Prostate gland (tissue), 2 donors: ENCODE measurements at regions not wholly inside any gene's neighbourhood (a gene's known extent, or its start where the extent isn't known, plus 50 kb on each side); places are given as distances from the start of the nearest gene placed in this dataset.
"Not testable (repeated sequence)": the region's sequence is repeated elsewhere in the genome, so short reads cannot be mapped to it uniquely, and the experiment has no call there.

Source experiments
- DNase-seq: peaks from one replicate; pipeline ENCODE4 v3.0.0-alpha.2; 2019; ENCODE audit warnings: low spot score
- H3K27ac ChIP-seq, 2 donors: fragments of 200-600 bp; sonication (generic); 2 replicates each; pipeline ENCODE4 v1.5.1; 2017 to 2019
- H3K27me3 ChIP-seq: fragments of 200-600 bp; sonication (generic); replicated peaks from 2 replicates; pipeline ENCODE4 v1.5.1; 2019; ENCODE audit not compliant: insufficient read depth
- H3K36me3 ChIP-seq, 2 donors: fragments of 200-600 bp; sonication (generic); 1 replicate in 1 of 2; 2 replicates in 1 of 2; pipeline versions ENCODE4 v1.5.1 to v1.8.1; 2017 to 2019
- H3K4me1 ChIP-seq: fragments of 200-600 bp; sonication (generic); replicated peaks from 2 replicates; pipeline ENCODE4 v1.5.1; 2019
- H3K4me3 ChIP-seq, 2 donors: fragments of 200-600 bp; sonication (generic); 2 replicates each; pipeline ENCODE4 v1.5.1; 2017 to 2019
- H3K9me3 ChIP-seq: fragments of 200-600 bp; sonication (generic); 2 replicates; pipeline ENCODE4 v1.5.1; 2017
- CTCF ChIP-seq, 4 experiments: fragments of 200-600 bp in 2 of 4; fragments of 450-650 bp in 2 of 4; sonication (generic) in 2 of 4; IDR thresholded peaks; 1 replicate in 3 of 4; 2 replicates in 1 of 4; pipeline ENCODE4 v1.5.1; 2016 to 2019; ENCODE audit warnings: antibody characterized with exemption in 4 of 4, mild to moderate bottlenecking in 2 of 4, moderate library complexity in 2 of 4
- POLR2A ChIP-seq: fragments of 450-650 bp; IDR thresholded peaks from one replicate; pipeline ENCODE4 v1.6.1; 2016; ENCODE audit warnings: antibody characterized with exemption, mild to moderate bottlenecking
- POLR2AphosphoS5 ChIP-seq: sonication (generic); formaldehyde crosslinking; IDR thresholded peaks from one replicate; pipeline ENCODE4 v1.6.1; 2017; ENCODE audit warnings: antibody characterized with exemption
- WGBS: methylation state at CpG from one replicate; pipeline ENCODE4 v1.1.5; 2018; 5-methylcytosine and 5-hydroxymethylcytosine counted together
- intact Hi-C: fragments of 100-400 bp; cut with DNase I; formaldehyde crosslinking; loops from one replicate; pipeline ENCODE4 v1.14.2; 2022

GRCh38 chr22:25334162-25334490, 114.7 kb downstream of the CRYBB2 start:
- Histone ChIP-seq H3K9me3 (no peaks in the 10 kb centered on the region), H3K4me3 (no peak overlapping the region), H3K4me1 (no peaks in the 10 kb centered on the region), H3K27ac (no peak overlapping the region), H3K27me3 (no peaks in the 10 kb centered on the region), H3K36me3 (no peaks in the 10 kb centered on the region)
- intact Hi-C loops, result no loop called here
- DNase-seq, result peak; percentile 38
- TF ChIP-seq CTCF (IDR thresholded peaks at IDR 0.05) (peak in 2 of 4 experiments; percentile 41 to 56), POLR2A (no peak), POLR2AphosphoS5 (no peak)
- WGBS, result 33% methylated on average over 10 of the region's 10 CpGs

- H3K36me3 ChIP-seq, intact Hi-C loops: not testable (repeated sequence)
- 91% methylated on average over 17 of the region's 17 CpGs for WGBS
These were observed 115.2 kb downstream of the CRYBB2 start for GRCh38 chr22:25334631-25335030.

GRCh38 chr22:25335276-25335675, 115.8 kb downstream of the CRYBB2 start:
- WGBS, result 77% methylated on average over 4 of the region's 4 CpGs
- H3K4me1 ChIP-seq, intact Hi-C loops, DNase-seq, H3K27ac ChIP-seq, H3K27me3 ChIP-seq, H3K36me3 ChIP-seq, H3K4me3 ChIP-seq, H3K9me3 ChIP-seq: not testable (repeated sequence)

More at GRCh38 chr22:25334631-25335030, 115.2 kb downstream of the CRYBB2 start:
- H3K4me1 ChIP-seq, H3K9me3 ChIP-seq, H3K27me3 ChIP-seq, H3K27ac ChIP-seq, H3K4me3 ChIP-seq, DNase-seq: not testable (repeated sequence)

- WGBS, result 95% methylated on average over 5 of the region's 5 CpGs
- DNase-seq, H3K27ac ChIP-seq, H3K4me3 ChIP-seq, H3K9me3 ChIP-seq, H3K36me3 ChIP-seq, H3K4me1 ChIP-seq, intact Hi-C loops, H3K27me3 ChIP-seq: not testable (repeated sequence)
These were observed 121.1 kb downstream of the CRYBB2 start for GRCh38 chr22:25340536-25340935.

GRCh38 chr22:25344366-25344765, 124.9 kb downstream of the CRYBB2 start:
- H3K9me3 ChIP-seq, intact Hi-C loops, DNase-seq, H3K4me3 ChIP-seq, H3K4me1 ChIP-seq, H3K27ac ChIP-seq, H3K27me3 ChIP-seq, H3K36me3 ChIP-seq: not testable (repeated sequence)
- 90% methylated on average over 10 of the region's 10 CpGs for WGBS

- no peaks in the 10 kb centered on the region for H3K4me1 ChIP-seq
- no peaks in the 10 kb centered on the region for H3K9me3 ChIP-seq
- WGBS, result 93% methylated on average over 22 of the region's 29 CpGs
- H3K36me3 ChIP-seq, result no peaks in the 10 kb centered on the region
- DNase-seq, result no peak
- TF ChIP-seq POLR2A (no peak), CTCF (IDR thresholded peaks at IDR 0.05) (no peak)
- H3K27ac ChIP-seq, result no peak overlapping the region
- intact Hi-C loops, result no loop called here
- H3K4me3 ChIP-seq, result no peak overlapping the region
- H3K27me3 ChIP-seq, result no peaks in the 10 kb centered on the region
These were observed 127.7 kb downstream of the CRYBB2 start for GRCh38 chr22:25346859-25347751.

- TF ChIP-seq POLR2AphosphoS5 (no peak), POLR2A (no peak), CTCF (IDR thresholded peaks at IDR 0.05) (no peak)
- H3K27me3 ChIP-seq, result no peaks in the 10 kb centered on the region
These were observed 128.3 kb downstream of the CRYBB2 start for GRCh38 chr22:25347752-25348102.

More at GRCh38 chr22:25347752-25348102, 128.3 kb downstream of the CRYBB2 start:
- Histone ChIP-seq H3K27ac (no peak overlapping the region), H3K4me1 (no peaks in the 10 kb centered on the region), H3K36me3 (no peaks in the 10 kb centered on the region), H3K9me3 (no peaks in the 10 kb centered on the region), H3K4me3 (no peak overlapping the region)
- intact Hi-C loops, result no loop called here
- 67% methylated on average over 3 of the region's 3 CpGs for WGBS
- no peak for DNase-seq
